H1 (cell line): ENCODE measurements at regions not wholly inside any gene's neighbourhood (a gene's known extent, or its start where the extent isn't known, plus 50 kb on each side); places are given as distances from the start of the nearest gene placed in this dataset.

ENCODE experiments used
- CTCF ChIA-PET: fragments of 300-600 bp; sonication (Branson Sonifier 250); formaldehyde crosslinking; loops from one replicate; lab custom pipeline; 2021; ENCODE audit not compliant: partially characterized antibody; lab: Charles Lee
- POLR2A ChIA-PET: fragments of 300-600 bp; sonication (Branson Sonifier 250); formaldehyde crosslinking; loops from one replicate; lab custom pipeline; 2021; ENCODE audit warnings: inconsistent platforms; ENCODE audit not compliant: partially characterized antibody; lab: Charles Lee
- DNase-seq, 2 experiments: peaks; one replicate each; pipeline versions ENCODE4 v3.0.0 to v3.0.0-alpha.2; 2010 to 2022; ENCODE audit warnings: low spot score in 2 of 2, low read depth in 1 of 2, mixed read lengths in 1 of 2
- FAIRE-seq: peaks from 2 replicates; lab custom pipeline; 2011; peaks lifted over from hg19 to GRCh38; lab: Jason Lieb, UNC
- H2AFZ ChIP-seq: 2 replicates; pipeline ENCODE4 v1.8.1; 2012; ENCODE audit warnings: low read length, inconsistent platforms
- H2AK5ac ChIP-seq: 2 replicates; pipeline ENCODE4 v1.6.1; 2013; ENCODE audit warnings: low read depth, low read length
- H2BK120ac ChIP-seq: replicated peaks from 2 replicates; pipeline ENCODE3; 2013; ENCODE audit warnings: low read depth, low read length, inconsistent platforms
- H2BK12ac ChIP-seq: 2 replicates; pipeline ENCODE4 v1.6.1; 2013; ENCODE audit warnings: low read depth, low read length
- H2BK15ac ChIP-seq: 2 replicates; pipeline ENCODE4 v1.6.1; 2013; ENCODE audit warnings: low read length
- H2BK20ac ChIP-seq: 2 replicates; pipeline ENCODE4 v1.6.1; 2013; ENCODE audit warnings: low read length
- H2BK5ac ChIP-seq: 2 replicates; pipeline ENCODE4 v1.6.1; 2013; ENCODE audit warnings: low read depth, low read length
- H3K14ac ChIP-seq: 2 replicates; pipeline ENCODE4 v1.6.1; 2013; ENCODE audit warnings: inconsistent platforms; ENCODE audit not compliant: insufficient read length
- H3K18ac ChIP-seq: 2 replicates; pipeline ENCODE4 v1.6.1; 2013; ENCODE audit warnings: low read length; ENCODE audit errors: extremely low read depth
- H3K23ac ChIP-seq: 2 replicates; pipeline ENCODE4 v1.6.1; 2013; ENCODE audit warnings: inconsistent platforms; ENCODE audit not compliant: insufficient read length
- H3K23me2 ChIP-seq: 2 replicates; pipeline ENCODE4 v1.6.1; 2013; ENCODE audit warnings: low read depth, low read length
- H3K27ac ChIP-seq: 2 replicates; pipeline ENCODE4 v1.6.1; 2011; ENCODE audit warnings: low read depth, low read length, inconsistent platforms
- H3K27me3 ChIP-seq, 4 experiments: replicated peaks in 1 of 4; 1 replicate in 1 of 4; 2 replicates in 3 of 4; pipeline versions ENCODE4 v1.6.1 to v1.8.1; 2011 to 2013; ENCODE audit warnings: low read length in 3 of 4, mild to moderate bottlenecking in 3 of 4, inconsistent platforms in 2 of 4, mixed read lengths in 2 of 4, moderate library complexity in 1 of 4; ENCODE audit not compliant: control insufficient read depth in 3 of 4, insufficient read depth in 3 of 4; ENCODE audit errors: extremely low read depth in 1 of 4
- H3K36me3 ChIP-seq, 4 experiments: 2 replicates each; pipeline versions ENCODE4 v1.6.1 to v1.8.1; 2011 to 2013; ENCODE audit warnings: mild to moderate bottlenecking in 4 of 4, low read length in 3 of 4, moderate library complexity in 2 of 4, control low read depth in 1 of 4, inconsistent platforms in 1 of 4; ENCODE audit not compliant: insufficient read depth in 4 of 4, control insufficient read depth in 2 of 4
- H3K4ac ChIP-seq: replicated peaks from 2 replicates; pipeline ENCODE3; 2013; ENCODE audit warnings: low read length, low read depth, mixed read lengths, inconsistent platforms; ENCODE audit not compliant: insufficient read length
- H3K4me1 ChIP-seq, 4 experiments: replicated peaks in 1 of 4; 1 replicate in 1 of 4; 2 replicates in 3 of 4; pipeline versions ENCODE4 v1.6.1 to v1.8.1; 2011 to 2013; ENCODE audit warnings: low read length in 3 of 4, inconsistent platforms in 2 of 4, mixed read lengths in 1 of 4; ENCODE audit not compliant: insufficient read depth in 4 of 4, control insufficient read depth in 3 of 4
- H3K4me2 ChIP-seq, 2 experiments: 2 replicates each; pipeline versions ENCODE4 v1.6.1 to v1.8.1; 2011 to 2013; ENCODE audit warnings: low read depth in 2 of 2, low read length in 2 of 2, control low read depth in 1 of 2, inconsistent platforms in 1 of 2, mild to moderate bottlenecking in 1 of 2; ENCODE audit not compliant: insufficient read depth in 1 of 2
- H3K4me3 ChIP-seq, 4 experiments: fragments of 200-600, 300-600 bp in 1 of 4; sonication (generic), shearing (Covaris generic), sonication (Bioruptor Twin) in 1 of 4; 2 replicates each; pipeline versions ENCODE4 v1.5.1 to v1.8.1; 2011 to 2016; ENCODE audit warnings: low read length in 4 of 4, low read depth in 3 of 4, control low read depth in 2 of 4, inconsistent platforms in 2 of 4, mild to moderate bottlenecking in 2 of 4, mixed read lengths in 1 of 4, moderate library complexity in 1 of 4; ENCODE audit not compliant: insufficient read depth in 2 of 4; ENCODE audit errors: extremely low read depth in 1 of 4
- H3K56ac ChIP-seq: replicated peaks from 2 replicates; pipeline ENCODE3; 2013; ENCODE audit warnings: low read depth, mild to moderate bottlenecking, mixed read lengths, low read length, inconsistent platforms; ENCODE audit not compliant: insufficient read length
- H3K79me1 ChIP-seq: 2 replicates; pipeline ENCODE4 v1.6.1; 2013; ENCODE audit warnings: low read depth, low read length, control low read depth
- H3K79me2 ChIP-seq, 2 experiments: 2 replicates each; pipeline versions ENCODE4 v1.6.1 to v1.8.1; 2012 to 2013; ENCODE audit warnings: low read length in 2 of 2, mild to moderate bottlenecking in 2 of 2, inconsistent platforms in 1 of 2; ENCODE audit not compliant: insufficient read depth in 2 of 2, control insufficient read depth in 1 of 2
- H3K9ac ChIP-seq, 4 experiments: replicated peaks in 1 of 4; 1 replicate in 1 of 4; 2 replicates in 3 of 4; pipeline versions ENCODE4 v1.6.1 to v1.8.1; 2011 to 2013; ENCODE audit warnings: low read depth in 3 of 4, low read length in 3 of 4, control low read depth in 2 of 4, mild to moderate bottlenecking in 2 of 4, moderate library complexity in 2 of 4, inconsistent platforms in 1 of 4; ENCODE audit errors: extremely low read depth in 1 of 4
- H3K9me3 ChIP-seq, 2 experiments: 2 replicates each; pipeline versions ENCODE4 v1.6.1 to v1.8.1; 2012 to 2013; ENCODE audit warnings: mild to moderate bottlenecking in 2 of 2, moderate library complexity in 2 of 2, control low read depth in 1 of 2, inconsistent platforms in 1 of 2, low read depth in 1 of 2, low read length in 1 of 2, mixed read lengths in 1 of 2; ENCODE audit not compliant: insufficient read depth in 2 of 2
- H4K20me1 ChIP-seq, 2 experiments: replicated peaks in 1 of 2; 2 replicates each; pipeline versions ENCODE3 to v1.8.1; 2011 to 2013; ENCODE audit warnings: inconsistent platforms in 2 of 2, low read length in 2 of 2, mild to moderate bottlenecking in 1 of 2; ENCODE audit not compliant: insufficient read depth in 2 of 2, control insufficient read depth in 1 of 2
- H4K5ac ChIP-seq: 2 replicates; pipeline ENCODE4 v1.6.1; 2013; ENCODE audit warnings: low read length, low read depth, mixed read lengths, inconsistent platforms; ENCODE audit not compliant: insufficient read length
- H4K8ac ChIP-seq: 2 replicates; pipeline ENCODE4 v1.8.0; 2013; ENCODE audit warnings: mild to moderate bottlenecking, moderate library complexity, low read length, inconsistent platforms; ENCODE audit not compliant: insufficient read depth; ENCODE audit errors: extremely low read depth
- H4K91ac ChIP-seq: replicated peaks from 2 replicates; pipeline ENCODE3; 2013; ENCODE audit warnings: low read length, mixed read lengths, inconsistent platforms; ENCODE audit not compliant: insufficient read length
- ASH2L ChIP-seq: fragments of 200-600, 300-600 bp; sonication (generic); IDR thresholded peaks from one replicate; pipeline ENCODE4 v1.7.1; 2017; ENCODE audit warnings: low read length
- BACH1 ChIP-seq: IDR thresholded peaks from 2 replicates; pipeline ENCODE4 v1.6.1; 2012; ENCODE audit warnings: low read length, improper control_type of control experiment
- KDM5A ChIP-seq: fragments of 200-600 bp; IDR thresholded peaks from 2 replicates; pipeline ENCODE4 v1.7.1; 2012; ENCODE audit warnings: mild to moderate bottlenecking, low read length, inconsistent platforms, mixed read lengths
- SIX5 ChIP-seq: IDR thresholded peaks from 2 replicates; pipeline ENCODE4 v1.6.1; 2011; ENCODE audit warnings: mild to moderate bottlenecking, low read depth, low read length
- SP1 ChIP-seq: IDR thresholded peaks from 2 replicates; pipeline ENCODE4 v1.6.1; 2011; ENCODE audit warnings: low read depth, low read length
- WGBS, 2 experiments: shearing (Covaris generic) in 1 of 2; methylation state at CpG; one replicate each; pipeline versions ENCODE4 v1.1.6 to v1.1.7; 2013 to 2015; ENCODE audit warnings: low lambda C conversion rate in 2 of 2, mixed read lengths in 2 of 2, inconsistent platforms in 1 of 2, low coverage in 1 of 2, missing lambda C conversion rate in 1 of 2; ENCODE audit not compliant: insufficient replicate concordance in 2 of 2, insufficient coverage in 1 of 2, insufficient read length in 1 of 2; ENCODE audit errors: extremely low coverage in 1 of 2, missing lambda C conversion rate in 1 of 2; 5-methylcytosine and 5-hydroxymethylcytosine counted together
- TF ChIP-seq, protein P1 (sequence below), 3 experiments: IDR thresholded peaks; 1 replicate in 2 of 3; 2 replicates in 1 of 3; pipeline versions ENCODE4 v1.5.1 to v1.6.1; 2011; ENCODE audit warnings: low read length in 3 of 3, mild to moderate bottlenecking in 3 of 3, inconsistent platforms in 2 of 3, low read depth in 1 of 3, moderate library complexity in 1 of 3; ENCODE audit not compliant: insufficient read depth in 1 of 3; ENCODE audit errors: control extremely low read depth in 1 of 3

DNA sequence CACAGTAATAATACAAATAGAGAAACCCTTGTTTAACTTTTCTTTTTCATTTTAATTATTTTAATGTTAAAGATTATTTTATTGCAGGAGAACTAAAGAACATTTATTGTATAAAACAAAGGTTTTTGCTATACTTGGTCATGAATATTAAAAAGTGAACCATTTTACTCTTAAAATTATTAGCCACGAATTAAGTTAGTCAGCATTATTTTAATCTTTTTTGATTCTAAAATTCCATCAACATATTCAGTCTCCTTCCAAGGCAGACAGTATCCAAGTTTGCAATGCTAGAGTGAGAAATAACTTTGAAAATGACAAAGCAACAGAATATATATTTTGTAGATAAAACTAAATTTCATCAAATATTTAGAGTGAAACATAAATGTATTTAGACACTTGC is 110.7 kb upstream of the CDH18 start:
- Histone ChIP-seq H2BK5ac (no peak overlapping the region), H3K27me3 (no peaks in the 10 kb centered on the region), H3K9ac (no peak overlapping the region), H2BK120ac (no peak overlapping the region), H3K9me3 (no peaks in the 10 kb centered on the region), H3K23me2 (no peaks in the 10 kb centered on the region), H4K8ac (no peak overlapping the region), H3K4me1 (no peaks in the 10 kb centered on the region), H3K27ac (no peak overlapping the region), H3K18ac (no peak overlapping the region), H3K79me2 (no peaks in the 10 kb centered on the region), H4K5ac (no peak overlapping the region), H3K23ac (no peak overlapping the region), H2AFZ (no peak overlapping the region), H3K4me2 (no peak overlapping the region), H3K4me3 (no peak overlapping the region), H3K79me1 (no peaks in the 10 kb centered on the region), H2BK15ac (no peak overlapping the region), H2AK5ac (no peak overlapping the region), H2BK20ac (no peak overlapping the region), H3K56ac (no peak overlapping the region), H3K4ac (no peak overlapping the region), H3K14ac (no peak overlapping the region), H4K91ac (no peak overlapping the region), H2BK12ac (no peak overlapping the region), H4K20me1 (no peaks in the 10 kb centered on the region), H3K36me3 (no peaks in the 10 kb centered on the region; a peak in 1 of 8 replicates)
- no peak for FAIRE-seq
- POLR2A ChIA-PET, result no interaction called here
- 91% methylated on average over 1 of the region's 1 CpG; no CpG with 5 or more reads in 1 of the 2 experiments for WGBS, 2 experiments
- DNase-seq, result no peak
- CTCF ChIA-PET, result no interaction called here
- TF ChIP-seq SIX5, result no peak
- no peak for TF ChIP-seq ASH2L
- TF ChIP-seq BACH1, result no peak
- no peak for TF ChIP-seq SP1
- TF ChIP-seq, protein P1, sequence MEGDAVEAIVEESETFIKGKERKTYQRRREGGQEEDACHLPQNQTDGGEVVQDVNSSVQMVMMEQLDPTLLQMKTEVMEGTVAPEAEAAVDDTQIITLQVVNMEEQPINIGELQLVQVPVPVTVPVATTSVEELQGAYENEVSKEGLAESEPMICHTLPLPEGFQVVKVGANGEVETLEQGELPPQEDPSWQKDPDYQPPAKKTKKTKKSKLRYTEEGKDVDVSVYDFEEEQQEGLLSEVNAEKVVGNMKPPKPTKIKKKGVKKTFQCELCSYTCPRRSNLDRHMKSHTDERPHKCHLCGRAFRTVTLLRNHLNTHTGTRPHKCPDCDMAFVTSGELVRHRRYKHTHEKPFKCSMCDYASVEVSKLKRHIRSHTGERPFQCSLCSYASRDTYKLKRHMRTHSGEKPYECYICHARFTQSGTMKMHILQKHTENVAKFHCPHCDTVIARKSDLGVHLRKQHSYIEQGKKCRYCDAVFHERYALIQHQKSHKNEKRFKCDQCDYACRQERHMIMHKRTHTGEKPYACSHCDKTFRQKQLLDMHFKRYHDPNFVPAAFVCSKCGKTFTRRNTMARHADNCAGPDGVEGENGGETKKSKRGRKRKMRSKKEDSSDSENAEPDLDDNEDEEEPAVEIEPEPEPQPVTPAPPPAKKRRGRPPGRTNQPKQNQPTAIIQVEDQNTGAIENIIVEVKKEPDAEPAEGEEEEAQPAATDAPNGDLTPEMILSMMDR (IDR thresholded peaks at IDR 0.05; ENCODE audit: control extremely low read depth in 1 of 3, insufficient read depth in 1 of 3, low read depth in 1 of 3, low read length in 3 of 3), result no peak
- no peak for TF ChIP-seq KDM5A
